OCI-LY1 (cell line): ENCODE measurements at regions not wholly inside any gene's neighbourhood (a gene's known extent, or its start where the extent isn't known, plus 50 kb on each side); places are given as distances from the start of the nearest gene placed in this dataset.

Source experiments
- H2AFZ ChIP-seq: fragments of 200-600 bp; sonication (generic), shearing (Covaris generic); 2 replicates; pipeline ENCODE4 v1.6.0; 2014; ENCODE audit warnings: antibody characterized with exemption, mild to moderate bottlenecking, low read length
- H3F3A ChIP-seq: fragments of 200-600 bp; sonication (generic), shearing (Covaris generic); 2 replicates; pipeline ENCODE4 v1.6.0; 2014; ENCODE audit warnings: mild to moderate bottlenecking, antibody characterized with exemption, low read length, moderate library complexity; ENCODE audit not compliant: insufficient read depth
- H3K27ac ChIP-seq: fragments of 200-600 bp; sonication (generic); 2 replicates; pipeline ENCODE4 v1.5.1; 2014; ENCODE audit warnings: low read length, mixed run types, mild to moderate bottlenecking, low read depth; ENCODE audit not compliant: poor library complexity, severe bottlenecking
- H3K27me3 ChIP-seq: fragments of 200-600 bp; sonication (generic); 2 replicates; pipeline ENCODE4 v1.6.0; 2014; ENCODE audit warnings: antibody characterized with exemption, mild to moderate bottlenecking, low read length, moderate library complexity; ENCODE audit not compliant: insufficient read depth
- H3K36me3 ChIP-seq: fragments of 200-600 bp; sonication (generic); 2 replicates; pipeline ENCODE4 v1.6.1; 2014; ENCODE audit warnings: mild to moderate bottlenecking, antibody characterized with exemption, low read length, moderate library complexity, mixed read lengths; ENCODE audit not compliant: insufficient read depth
- H3K4me1 ChIP-seq: fragments of 200-600 bp; sonication (generic); 2 replicates; pipeline ENCODE4 v1.5.1; 2014; ENCODE audit warnings: mild to moderate bottlenecking, low read length, moderate library complexity; ENCODE audit not compliant: insufficient read depth, severe bottlenecking
- H3K4me2 ChIP-seq: fragments of 200-600 bp; sonication (generic), shearing (Covaris generic); 2 replicates; pipeline ENCODE4 v1.6.1; 2014; ENCODE audit warnings: low read length
- H3K4me3 ChIP-seq: fragments of 200-600 bp; sonication (generic); 2 replicates; pipeline ENCODE4 v1.5.1; 2014; ENCODE audit warnings: low read length, low read depth, mild to moderate bottlenecking, mixed read lengths; ENCODE audit not compliant: poor library complexity, severe bottlenecking
- H3K79me2 ChIP-seq: fragments of 200-600 bp; shearing (Covaris generic); 2 replicates; pipeline ENCODE4 v1.6.1; 2016; ENCODE audit warnings: mixed run types, low read length, mixed read lengths; ENCODE audit not compliant: insufficient read depth
- H3K9ac ChIP-seq: fragments of 200-600 bp; sonication (generic), shearing (Covaris generic); 2 replicates; pipeline ENCODE4 v1.6.1; 2014; ENCODE audit warnings: mild to moderate bottlenecking, low read length, mixed read lengths
- H3K9me2 ChIP-seq: fragments of 200-600 bp; sonication (generic), shearing (Covaris generic); 2 replicates; pipeline ENCODE4 v1.6.1; 2014; ENCODE audit warnings: low read depth, mild to moderate bottlenecking, low read length, mixed read lengths
- H3K9me3 ChIP-seq: fragments of 200-600 bp; shearing (Covaris generic); 2 replicates; pipeline ENCODE4 v1.6.1; 2014; ENCODE audit warnings: low read length, mixed read lengths
- H4K20me1 ChIP-seq: fragments of 200-600 bp; sonication (generic), shearing (Covaris generic); 2 replicates; pipeline ENCODE4 v1.6.0; 2016; ENCODE audit warnings: mild to moderate bottlenecking, low read length; ENCODE audit not compliant: insufficient read depth
- CTCF ChIP-seq: fragments of 200-600 bp; sonication (generic), shearing (Covaris generic); IDR thresholded peaks from 2 replicates; pipeline ENCODE4 v1.5.1; 2017; ENCODE audit warnings: mild to moderate bottlenecking, antibody characterized with exemption, low read length, moderate library complexity, mixed read lengths
- EZH2 ChIP-seq: fragments of 200-600 bp; sonication (generic), shearing (Covaris generic); IDR thresholded peaks from 2 replicates; pipeline ENCODE4 v1.8.0; 2017; ENCODE audit warnings: borderline replicate concordance, mixed run types, mild to moderate bottlenecking, antibody characterized with exemption, low read length, moderate library complexity, mixed read lengths

GRCh38 chr1:60921175-60921574 lies 161.2 kb upstream of the NFIA start:
- no peaks in the 10 kb centered on the region for H3K27me3 ChIP-seq
- H3K9me3 ChIP-seq: no peaks in the 10 kb centered on the region
- H2AFZ ChIP-seq: no peak overlapping the region
- H4K20me1 ChIP-seq: no peaks in the 10 kb centered on the region
- no peak overlapping the region for H3K4me3 ChIP-seq
- no peak overlapping the region for H3K9ac ChIP-seq
- TF ChIP-seq EZH2 (no peak), CTCF (no peak)
- H3K4me2 ChIP-seq: no peak overlapping the region
- H3F3A ChIP-seq: no peaks in the 10 kb centered on the region
- no peak overlapping the region for H3K27ac ChIP-seq
- H3K79me2 ChIP-seq: no peaks in the 10 kb centered on the region
- no peaks in the 10 kb centered on the region for H3K4me1 ChIP-seq
- no peaks in the 10 kb centered on the region for H3K36me3 ChIP-seq
- H3K9me2 ChIP-seq: no peaks in the 10 kb centered on the region

- Histone ChIP-seq H3F3A (no peaks in the 10 kb centered on the region), H3K27ac (no peak overlapping the region), H3K9ac (no peak overlapping the region), H3K4me1 (no peaks in the 10 kb centered on the region), H3K27me3 (no peaks in the 10 kb centered on the region), H3K4me2 (no peak overlapping the region), H2AFZ (no peak overlapping the region), H3K36me3 (no peaks in the 10 kb centered on the region), H3K4me3 (no peak overlapping the region), H4K20me1 (no peaks in the 10 kb centered on the region), H3K9me3 (no peaks in the 10 kb centered on the region), H3K79me2 (no peaks in the 10 kb centered on the region), H3K9me2 (no peaks in the 10 kb centered on the region)
- no peak for TF ChIP-seq CTCF
- TF ChIP-seq EZH2: no peak
Observed at GRCh38 chr1:60920561-60920960, 161.8 kb upstream of the NFIA start.

- Histone ChIP-seq H3F3A (no peaks in the 10 kb centered on the region), H3K4me2 (no peak overlapping the region), H4K20me1 (no peaks in the 10 kb centered on the region), H3K9me3 (no peaks in the 10 kb centered on the region), H3K4me1 (no peaks in the 10 kb centered on the region), H2AFZ (no peak overlapping the region), H3K27me3 (no peaks in the 10 kb centered on the region), H3K36me3 (no peaks in the 10 kb centered on the region), H3K79me2 (no peaks in the 10 kb centered on the region), H3K9me2 (no peaks in the 10 kb centered on the region), H3K4me3 (no peak overlapping the region), H3K9ac (no peak overlapping the region), H3K27ac (no peak overlapping the region)
- TF ChIP-seq EZH2 (no peak), CTCF (no peak)
Observed at GRCh38 chr1:60918867-60919266, 163.5 kb upstream of the NFIA start.
